Loucy (cell line): ENCODE measurements at regions not wholly inside any gene's neighbourhood (a gene's known extent, or its start where the extent isn't known, plus 50 kb on each side); places are given as distances from the start of the nearest gene placed in this dataset.

Experiments
- H2AFZ ChIP-seq: fragments of 200-600 bp; sonication (generic); 2 replicates; pipeline ENCODE4 v1.6.0; 2016; ENCODE audit warnings: antibody characterized with exemption, mild to moderate bottlenecking, low read length, moderate library complexity
- H3F3A ChIP-seq: fragments of 200-600 bp; 2 replicates; pipeline ENCODE4 v1.6.0; 2016; ENCODE audit warnings: antibody characterized with exemption, low read depth, mild to moderate bottlenecking
- H3K27me3 ChIP-seq: fragments of 200-600 bp; sonication (generic); 2 replicates; pipeline ENCODE4 v1.6.1; 2014; ENCODE audit warnings: low read length, mild to moderate bottlenecking; ENCODE audit not compliant: insufficient read depth, poor library complexity, severe bottlenecking
- H3K36me3 ChIP-seq: fragments of 200-600 bp; sonication (generic); 2 replicates; pipeline ENCODE4 v1.6.1; 2016; ENCODE audit warnings: low read length; ENCODE audit not compliant: insufficient read depth
- H3K4me1 ChIP-seq: fragments of 200-600 bp; sonication (generic); 2 replicates; pipeline ENCODE4 v1.5.1; 2014; ENCODE audit warnings: low read length, mild to moderate bottlenecking; ENCODE audit not compliant: insufficient read depth, poor library complexity, severe bottlenecking
- H3K4me2 ChIP-seq: fragments of 200-600 bp; sonication (generic); 2 replicates; pipeline ENCODE4 v1.6.0; 2014; ENCODE audit warnings: antibody characterized with exemption, low read length, low read depth, mild to moderate bottlenecking; ENCODE audit not compliant: poor library complexity, severe bottlenecking
- H3K4me3 ChIP-seq: fragments of 200-600 bp; sonication (generic); 2 replicates; pipeline ENCODE4 v1.5.1; 2014; ENCODE audit warnings: low read length, mild to moderate bottlenecking, mixed read lengths; ENCODE audit not compliant: poor library complexity, severe bottlenecking
- H3K79me2 ChIP-seq: fragments of 200-600 bp; sonication (generic); 2 replicates; pipeline ENCODE4 v1.6.1; 2014; ENCODE audit warnings: low read length; ENCODE audit not compliant: insufficient read depth
- H3K9ac ChIP-seq: fragments of 200-600 bp; sonication (generic); 2 replicates; pipeline ENCODE4 v1.6.0; 2014; ENCODE audit warnings: mild to moderate bottlenecking, low read depth, low read length, moderate library complexity; ENCODE audit not compliant: poor library complexity, severe bottlenecking
- H3K9me2 ChIP-seq: fragments of 200-600 bp; sonication (generic); replicated peaks from 2 replicates; pipeline ENCODE4 v1.6.1; 2016; ENCODE audit warnings: low read depth, low read length, mixed read lengths
- H3K9me3 ChIP-seq: fragments of 200-600 bp; sonication (generic); 2 replicates; pipeline ENCODE4 v1.6.1; 2014; ENCODE audit warnings: mild to moderate bottlenecking, antibody characterized with exemption, low read length, low read depth; ENCODE audit not compliant: insufficient read depth
- H4K20me1 ChIP-seq: fragments of 200-600 bp; sonication (generic); 2 replicates; pipeline ENCODE4 v1.6.0; 2014; ENCODE audit warnings: antibody characterized with exemption, low read length, mild to moderate bottlenecking; ENCODE audit not compliant: insufficient read depth, poor library complexity, severe bottlenecking
- EZH2phosphoT487 ChIP-seq: fragments of 200-600 bp; IDR thresholded peaks from 2 replicates; pipeline ENCODE4 v1.6.1; 2018; ENCODE audit warnings: antibody characterized with exemption, mild to moderate bottlenecking, moderate library complexity, borderline replicate concordance
- TF ChIP-seq, protein P1 (sequence below): fragments of 200-600 bp; sonication (generic); conservative IDR thresholded peaks from 2 replicates; pipeline ENCODE4 v1.5.1; 2014; ENCODE audit warnings: mild to moderate bottlenecking, antibody characterized with exemption, low read length

- no peaks in the 10 kb centered on the region for H3K27me3 ChIP-seq
- H4K20me1 ChIP-seq = no peaks in the 10 kb centered on the region
- no peak overlapping the region for H3K4me3 ChIP-seq
- no peak overlapping the region for H2AFZ ChIP-seq
- H3K79me2 ChIP-seq = no peaks in the 10 kb centered on the region
- no peaks in the 10 kb centered on the region for H3K4me1 ChIP-seq
- no peak for TF ChIP-seq EZH2phosphoT487
- TF ChIP-seq, protein P1, sequence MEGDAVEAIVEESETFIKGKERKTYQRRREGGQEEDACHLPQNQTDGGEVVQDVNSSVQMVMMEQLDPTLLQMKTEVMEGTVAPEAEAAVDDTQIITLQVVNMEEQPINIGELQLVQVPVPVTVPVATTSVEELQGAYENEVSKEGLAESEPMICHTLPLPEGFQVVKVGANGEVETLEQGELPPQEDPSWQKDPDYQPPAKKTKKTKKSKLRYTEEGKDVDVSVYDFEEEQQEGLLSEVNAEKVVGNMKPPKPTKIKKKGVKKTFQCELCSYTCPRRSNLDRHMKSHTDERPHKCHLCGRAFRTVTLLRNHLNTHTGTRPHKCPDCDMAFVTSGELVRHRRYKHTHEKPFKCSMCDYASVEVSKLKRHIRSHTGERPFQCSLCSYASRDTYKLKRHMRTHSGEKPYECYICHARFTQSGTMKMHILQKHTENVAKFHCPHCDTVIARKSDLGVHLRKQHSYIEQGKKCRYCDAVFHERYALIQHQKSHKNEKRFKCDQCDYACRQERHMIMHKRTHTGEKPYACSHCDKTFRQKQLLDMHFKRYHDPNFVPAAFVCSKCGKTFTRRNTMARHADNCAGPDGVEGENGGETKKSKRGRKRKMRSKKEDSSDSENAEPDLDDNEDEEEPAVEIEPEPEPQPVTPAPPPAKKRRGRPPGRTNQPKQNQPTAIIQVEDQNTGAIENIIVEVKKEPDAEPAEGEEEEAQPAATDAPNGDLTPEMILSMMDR = no peak
- H3K36me3 ChIP-seq = no peaks in the 10 kb centered on the region
- no peak overlapping the region for H3K4me2 ChIP-seq
- no peaks in the 10 kb centered on the region for H3K9me3 ChIP-seq
- H3F3A ChIP-seq = no peaks in the 10 kb centered on the region
- H3K9ac ChIP-seq = no peak overlapping the region
- no peaks in the 10 kb centered on the region for H3K9me2 ChIP-seq
Measured at GRCh38 chr9:19703702-19704101, 85.1 kb downstream of the SLC24A2 start.

GRCh38 chr9:19701991-19702390 lies 86.8 kb downstream of the SLC24A2 start:
- Histone ChIP-seq H3K4me1 (no peaks in the 10 kb centered on the region), H3F3A (no peaks in the 10 kb centered on the region), H3K36me3 (no peaks in the 10 kb centered on the region), H4K20me1 (no peaks in the 10 kb centered on the region), H3K9me3 (no peaks in the 10 kb centered on the region), H3K4me3 (no peak overlapping the region), H3K9ac (no peak overlapping the region), H3K4me2 (no peak overlapping the region), H2AFZ (no peak overlapping the region), H3K79me2 (no peaks in the 10 kb centered on the region), H3K9me2 (no peaks in the 10 kb centered on the region), H3K27me3 (no peaks in the 10 kb centered on the region)
- TF ChIP-seq EZH2phosphoT487 = no peak
- TF ChIP-seq, protein P1 = no peak

DNA sequence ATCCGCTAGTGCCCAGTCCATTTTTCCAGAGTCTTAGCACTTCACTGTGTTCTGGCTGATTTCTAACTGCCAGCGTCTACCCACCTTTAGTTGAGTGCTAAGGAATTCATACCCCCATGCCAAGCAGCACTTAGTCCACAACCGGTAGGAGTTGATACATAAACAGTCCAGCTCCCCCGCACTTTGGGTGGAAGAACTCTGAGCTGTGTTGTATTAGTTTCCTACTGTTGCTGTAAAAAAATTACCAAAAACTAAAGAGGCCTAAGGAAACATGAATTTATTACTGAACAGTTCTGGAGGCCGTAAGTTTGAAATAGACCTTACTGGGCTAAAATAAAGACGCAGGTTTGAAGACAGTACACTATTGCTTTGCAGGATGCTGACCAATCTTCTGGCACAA lies 87.6 kb downstream of the SLC24A2 start:
- no peak overlapping the region for H3K9ac ChIP-seq
- H4K20me1 ChIP-seq = no peaks in the 10 kb centered on the region
- no peaks in the 10 kb centered on the region for H3F3A ChIP-seq
- H3K4me3 ChIP-seq = no peak overlapping the region
- H3K36me3 ChIP-seq = no peaks in the 10 kb centered on the region
- no peak overlapping the region for H3K4me2 ChIP-seq
- no peaks in the 10 kb centered on the region for H3K9me3 ChIP-seq
- H3K9me2 ChIP-seq = no peaks in the 10 kb centered on the region
- no peak for TF ChIP-seq EZH2phosphoT487
- TF ChIP-seq, protein P1 = no peak
- H3K79me2 ChIP-seq = no peaks in the 10 kb centered on the region
- no peak overlapping the region for H2AFZ ChIP-seq
- H3K4me1 ChIP-seq = no peaks in the 10 kb centered on the region
- H3K27me3 ChIP-seq = no peaks in the 10 kb centered on the region
